Endothelial cell of umbilical vein (primary cell): ENCODE measurements at regions not wholly inside any gene's neighbourhood (a gene's known extent, or its start where the extent isn't known, plus 50 kb on each side); places are given as distances from the start of the nearest gene placed in this dataset.

Source experiments
- CTCF ChIP-seq, 2 donors: IDR thresholded peaks; 1 replicate in 1 of 2; 2 replicates in 1 of 2; pipeline ENCODE4 v1.5.1; 2011; ENCODE audit warnings: low read length in 2 of 2, mild to moderate bottlenecking in 2 of 2, moderate library complexity in 2 of 2, control low read depth in 1 of 2, inconsistent platforms in 1 of 2, low read depth in 1 of 2; ENCODE audit not compliant: insufficient read depth in 1 of 2; ENCODE audit errors: extremely low read depth in 1 of 2
- EZH2 ChIP-seq: IDR thresholded peaks from 2 replicates; pipeline ENCODE4 v1.6.1; 2012; ENCODE audit warnings: borderline replicate concordance, low read depth, mild to moderate bottlenecking, moderate library complexity, low read length, inconsistent platforms; ENCODE audit not compliant: severe bottlenecking
- JUN ChIP-seq: IDR thresholded peaks from 2 replicates; pipeline ENCODE4 v1.6.1; 2011; ENCODE audit warnings: borderline replicate concordance, low read depth; ENCODE audit not compliant: insufficient read length, insufficient read depth
- MYC ChIP-seq: IDR thresholded peaks from one replicate; pipeline ENCODE4 v1.6.1; 2011; ENCODE audit warnings: mild to moderate bottlenecking, low read depth, low read length
- POLR2A ChIP-seq: IDR thresholded peaks from 2 replicates; pipeline ENCODE4 v1.6.1; 2012; ENCODE audit warnings: low read depth, mild to moderate bottlenecking, control low read depth, low read length
- POLR2AphosphoS5 ChIP-seq: IDR thresholded peaks from 2 replicates; pipeline ENCODE4 v1.6.1; 2012; ENCODE audit warnings: low read depth, mild to moderate bottlenecking, control low read depth, low read length, moderate library complexity; ENCODE audit not compliant: insufficient read depth

GRCh38 chr3:99322551-99322950 is 315.8 kb upstream of the COL8A1 start:
- no peak for TF ChIP-seq CTCF (IDR thresholded peaks at IDR 0.05; ENCODE audit: extremely low read depth in 1 of 2, insufficient read depth in 1 of 2, low read depth in 1 of 2, low read length in 2 of 2)
- no peak for TF ChIP-seq POLR2AphosphoS5
- no peak for TF ChIP-seq POLR2A
- TF ChIP-seq JUN: no peak
- TF ChIP-seq EZH2: no peak
- no peak for TF ChIP-seq MYC
